GM21737 (cell line): ENCODE measurements at regions not wholly inside any gene's neighbourhood (a gene's known extent, or its start where the extent isn't known, plus 50 kb on each side); places are given as distances from the start of the nearest gene placed in this dataset.

ENCODE experiments used
- ATAC-seq: cut with Tn5 transposase; IDR thresholded peaks from one replicate; pipeline ENCODE4 v1.9.1; 2021; ENCODE audit warnings: mild to moderate bottlenecking, moderate library complexity; ENCODE audit not compliant: unreplicated experiment

GRCh38 chr5:54659700-54660131, 142.2 kb downstream of the SNX18 start:
- ATAC-seq, result no peak

GRCh38 chr5:54658010-54658409, 140.5 kb downstream of the SNX18 start:
- no peak for ATAC-seq

GRCh38 chr5:54656261-54656728, 138.7 kb downstream of the SNX18 start:
- ATAC-seq, result no peak

- no peak for ATAC-seq
These were observed 138.2 kb downstream of the SNX18 start for GRCh38 chr5:54655761-54656160.

- no peak for ATAC-seq
These were observed 137.7 kb downstream of the SNX18 start for GRCh38 chr5:54655266-54655665.

- no peak for ATAC-seq
These were observed 136.5 kb downstream of the SNX18 start for GRCh38 chr5:54653956-54654614.

- no peak for ATAC-seq
These were observed 134.0 kb downstream of the SNX18 start for GRCh38 chr5:54651482-54652076.

- ATAC-seq, result no peak
These were observed 131.5 kb downstream of the SNX18 start for GRCh38 chr5:54649041-54649504.

GRCh38 chr5:54646356-54647101, 129.0 kb downstream of the SNX18 start:
- peak; percentile 93 for ATAC-seq

GRCh38 chr5:54645882-54646355, 128.4 kb downstream of the SNX18 start:
- no peak for ATAC-seq

GRCh38 chr5:54644226-54644625, 126.7 kb downstream of the SNX18 start:
- no peak for ATAC-seq

- no peak for ATAC-seq
These were observed 126.1 kb downstream of the SNX18 start for GRCh38 chr5:54643685-54644106.

- ATAC-seq, result no peak
These were observed 122.1 kb downstream of the SNX18 start for GRCh38 chr5:54639621-54640020.

- ATAC-seq, result no peak
These were observed 120.5 kb downstream of the SNX18 start for GRCh38 chr5:54638106-54638505.

GRCh38 chr5:54637654-54638053, 120.1 kb downstream of the SNX18 start:
- no peak for ATAC-seq

GRCh38 chr5:54634089-54634488, 116.5 kb downstream of the SNX18 start:
- ATAC-seq, result no peak

GRCh38 chr5:54632131-54632701, 114.7 kb downstream of the SNX18 start:
- no peak for ATAC-seq

GRCh38 chr5:54630738-54631359, 113.3 kb downstream of the SNX18 start:
- ATAC-seq, result no peak

- ATAC-seq, result no peak
These were observed 111.6 kb downstream of the SNX18 start for GRCh38 chr5:54629115-54629514.

- ATAC-seq, result no peak
These were observed 110.5 kb downstream of the SNX18 start for GRCh38 chr5:54628050-54628449.

GRCh38 chr5:54626407-54626806, 108.8 kb downstream of the SNX18 start:
- ATAC-seq, result no peak
